ENCODE measurements at regions not wholly inside any gene's neighbourhood (a gene's known extent, or its start where the extent isn't known, plus 50 kb on each side); places are given as distances from the start of the nearest gene placed in this dataset.

GRCh38 chr18:4599312-4599711 lies 144.2 kb upstream of the DLGAP1 start:
- no peak overlapping the region for H3K9ac ChIP-seq (ENCODE audit: low read depth, low read length)
- no peak overlapping the region for H3K4me3 ChIP-seq (ENCODE audit: low read depth, low read length)
- H3K4me1 ChIP-seq (ENCODE audit: control insufficient read depth, insufficient read depth, low read length), result peaks cover 4% of the 10 kb centered on the region
- no peaks in the 10 kb centered on the region for H3K9me3 ChIP-seq (ENCODE audit: control insufficient read depth, insufficient read depth, low read length)
- H3K27me3 ChIP-seq (ENCODE audit: control insufficient read depth, insufficient read depth, low read length), result no peaks in the 10 kb centered on the region
- no peaks in the 10 kb centered on the region for H3K36me3 ChIP-seq (ENCODE audit: control insufficient read depth, insufficient read depth, low read length)

- Histone ChIP-seq H3K9ac (ENCODE audit: low read depth, low read length) (no peak overlapping the region), H3K27me3 (ENCODE audit: control insufficient read depth, insufficient read depth, low read length) (no peaks in the 10 kb centered on the region), H3K36me3 (ENCODE audit: control insufficient read depth, insufficient read depth, low read length) (no peaks in the 10 kb centered on the region), H3K4me3 (ENCODE audit: low read depth, low read length) (no peak overlapping the region), H3K9me3 (ENCODE audit: control insufficient read depth, insufficient read depth, low read length) (no peaks in the 10 kb centered on the region), H3K4me1 (ENCODE audit: control insufficient read depth, insufficient read depth, low read length) (no peaks in the 10 kb centered on the region)
These were observed 142.2 kb upstream of the DLGAP1 start for GRCh38 chr18:4597301-4597700.

GRCh38 chr18:4593895-4594294 lies 138.8 kb upstream of the DLGAP1 start:
- no peak overlapping the region for H3K9ac ChIP-seq (ENCODE audit: low read depth, low read length)

GRCh38 chr18:4593459-4593858 lies 138.4 kb upstream of the DLGAP1 start:
- Histone ChIP-seq H3K4me1 (ENCODE audit: control insufficient read depth, insufficient read depth, low read length) (no peaks in the 10 kb centered on the region), H3K27me3 (ENCODE audit: control insufficient read depth, insufficient read depth, low read length) (no peaks in the 10 kb centered on the region), H3K9ac (ENCODE audit: low read depth, low read length) (no peak overlapping the region), H3K36me3 (ENCODE audit: control insufficient read depth, insufficient read depth, low read length) (no peaks in the 10 kb centered on the region), H3K9me3 (ENCODE audit: control insufficient read depth, insufficient read depth, low read length) (no peaks in the 10 kb centered on the region), H3K4me3 (ENCODE audit: low read depth, low read length) (no peak overlapping the region)

More at GRCh38 chr18:4593895-4594294, 138.8 kb upstream of the DLGAP1 start:
- H3K36me3 ChIP-seq (ENCODE audit: control insufficient read depth, insufficient read depth, low read length), result no peaks in the 10 kb centered on the region
- no peaks in the 10 kb centered on the region for H3K9me3 ChIP-seq (ENCODE audit: control insufficient read depth, insufficient read depth, low read length)
- no peak overlapping the region for H3K4me3 ChIP-seq (ENCODE audit: low read depth, low read length)
- H3K4me1 ChIP-seq (ENCODE audit: control insufficient read depth, insufficient read depth, low read length), result no peaks in the 10 kb centered on the region
- no peaks in the 10 kb centered on the region for H3K27me3 ChIP-seq (ENCODE audit: control insufficient read depth, insufficient read depth, low read length)

GRCh38 chr18:4589056-4589800 lies 134.1 kb upstream of the DLGAP1 start:
- Histone ChIP-seq H3K9me3 (ENCODE audit: control insufficient read depth, insufficient read depth, low read length) (no peaks in the 10 kb centered on the region), H3K27me3 (ENCODE audit: control insufficient read depth, insufficient read depth, low read length) (no peaks in the 10 kb centered on the region), H3K9ac (ENCODE audit: low read depth, low read length) (no peak overlapping the region), H3K36me3 (ENCODE audit: control insufficient read depth, insufficient read depth, low read length) (no peaks in the 10 kb centered on the region), H3K4me1 (ENCODE audit: control insufficient read depth, insufficient read depth, low read length) (no peaks in the 10 kb centered on the region), H3K4me3 (ENCODE audit: low read depth, low read length) (no peak overlapping the region)

- Histone ChIP-seq H3K36me3 (ENCODE audit: control insufficient read depth, insufficient read depth, low read length) (no peaks in the 10 kb centered on the region), H3K9ac (ENCODE audit: low read depth, low read length) (no peak overlapping the region), H3K9me3 (ENCODE audit: control insufficient read depth, insufficient read depth, low read length) (no peaks in the 10 kb centered on the region), H3K4me3 (ENCODE audit: low read depth, low read length) (no peak overlapping the region), H3K27me3 (ENCODE audit: control insufficient read depth, insufficient read depth, low read length) (no peaks in the 10 kb centered on the region), H3K4me1 (ENCODE audit: control insufficient read depth, insufficient read depth, low read length) (no peaks in the 10 kb centered on the region)
These were observed 132.1 kb upstream of the DLGAP1 start for GRCh38 chr18:4587204-4587603.

- no peaks in the 10 kb centered on the region for H3K27me3 ChIP-seq (ENCODE audit: control insufficient read depth, insufficient read depth, low read length)
- no peaks in the 10 kb centered on the region for H3K4me1 ChIP-seq (ENCODE audit: control insufficient read depth, insufficient read depth, low read length)
These were observed 131.6 kb upstream of the DLGAP1 start for GRCh38 chr18:4586731-4587130.

GRCh38 chr18:4582431-4583335 lies 127.6 kb upstream of the DLGAP1 start:
- Histone ChIP-seq H3K4me1 (ENCODE audit: control insufficient read depth, insufficient read depth, low read length) (peaks cover under 1% of the 10 kb centered on the region), H3K27me3 (ENCODE audit: control insufficient read depth, insufficient read depth, low read length) (no peaks in the 10 kb centered on the region), H3K4me3 (ENCODE audit: low read depth, low read length) (no peak overlapping the region), H3K9ac (ENCODE audit: low read depth, low read length) (no peak overlapping the region), H3K9me3 (ENCODE audit: control insufficient read depth, insufficient read depth, low read length) (no peaks in the 10 kb centered on the region), H3K36me3 (ENCODE audit: control insufficient read depth, insufficient read depth, low read length) (no peaks in the 10 kb centered on the region)

More at GRCh38 chr18:4586731-4587130, 131.6 kb upstream of the DLGAP1 start:
- H3K4me3 ChIP-seq (ENCODE audit: low read depth, low read length), result no peak overlapping the region
- H3K9ac ChIP-seq (ENCODE audit: low read depth, low read length), result no peak overlapping the region
- H3K36me3 ChIP-seq (ENCODE audit: control insufficient read depth, insufficient read depth, low read length), result no peaks in the 10 kb centered on the region
- H3K9me3 ChIP-seq (ENCODE audit: control insufficient read depth, insufficient read depth, low read length), result no peaks in the 10 kb centered on the region

- H3K9ac ChIP-seq (ENCODE audit: low read depth, low read length), result no peak overlapping the region
- H3K4me1 ChIP-seq (ENCODE audit: control insufficient read depth, insufficient read depth, low read length), result peaks cover 3% of the 10 kb centered on the region
- H3K36me3 ChIP-seq (ENCODE audit: control insufficient read depth, insufficient read depth, low read length), result no peaks in the 10 kb centered on the region
- H3K4me3 ChIP-seq (ENCODE audit: low read depth, low read length), result no peak overlapping the region
- no peaks in the 10 kb centered on the region for H3K27me3 ChIP-seq (ENCODE audit: control insufficient read depth, insufficient read depth, low read length)
- H3K9me3 ChIP-seq (ENCODE audit: control insufficient read depth, insufficient read depth, low read length), result no peaks in the 10 kb centered on the region
These were observed 126.9 kb upstream of the DLGAP1 start for GRCh38 chr18:4581966-4582365.

GRCh38 chr18:4578449-4578848 lies 123.3 kb upstream of the DLGAP1 start:
- peaks cover 3% of the 10 kb centered on the region for H3K4me1 ChIP-seq (ENCODE audit: control insufficient read depth, insufficient read depth, low read length)
- no peak overlapping the region for H3K4me3 ChIP-seq (ENCODE audit: low read depth, low read length)
- H3K9me3 ChIP-seq (ENCODE audit: control insufficient read depth, insufficient read depth, low read length), result peaks cover 10% of the 10 kb centered on the region
- no peak overlapping the region for H3K9ac ChIP-seq (ENCODE audit: low read depth, low read length)
- no peaks in the 10 kb centered on the region for H3K36me3 ChIP-seq (ENCODE audit: control insufficient read depth, insufficient read depth, low read length)
- no peaks in the 10 kb centered on the region for H3K27me3 ChIP-seq (ENCODE audit: control insufficient read depth, insufficient read depth, low read length)

GRCh38 chr18:4573735-4574134 lies 118.6 kb upstream of the DLGAP1 start:
- Histone ChIP-seq H3K36me3 (ENCODE audit: control insufficient read depth, insufficient read depth, low read length) (no peaks in the 10 kb centered on the region), H3K4me3 (ENCODE audit: low read depth, low read length) (no peak overlapping the region), H3K9me3 (ENCODE audit: control insufficient read depth, insufficient read depth, low read length) (peaks cover 11% of the 10 kb centered on the region), H3K9ac (ENCODE audit: low read depth, low read length) (no peak overlapping the region), H3K27me3 (ENCODE audit: control insufficient read depth, insufficient read depth, low read length) (no peaks in the 10 kb centered on the region), H3K4me1 (ENCODE audit: control insufficient read depth, insufficient read depth, low read length) (peaks cover 3% of the 10 kb centered on the region)

- H3K27me3 ChIP-seq (ENCODE audit: control insufficient read depth, insufficient read depth, low read length), result no peaks in the 10 kb centered on the region
- no peak overlapping the region for H3K9ac ChIP-seq (ENCODE audit: low read depth, low read length)
- no peaks in the 10 kb centered on the region for H3K4me1 ChIP-seq (ENCODE audit: control insufficient read depth, insufficient read depth, low read length)
- no peaks in the 10 kb centered on the region for H3K9me3 ChIP-seq (ENCODE audit: control insufficient read depth, insufficient read depth, low read length)
- no peaks in the 10 kb centered on the region for H3K36me3 ChIP-seq (ENCODE audit: control insufficient read depth, insufficient read depth, low read length)
- H3K4me3 ChIP-seq (ENCODE audit: low read depth, low read length), result no peak overlapping the region
These were observed 102.4 kb upstream of the DLGAP1 start for GRCh38 chr18:4557502-4557901.
